ENCODE measurements at regions not wholly inside any gene's neighbourhood (a gene's known extent, or its start where the extent isn't known, plus 50 kb on each side); places are given as distances from the start of the nearest gene placed in this dataset.
"Not testable (repeated sequence)": the region's sequence is repeated elsewhere in the genome, so short reads cannot be mapped to it uniquely, and the experiment has no call there.

GRCh38 chrX:114077773-114078172 lies 506.1 kb upstream of the HTR2C start:
- DNase-seq = no peak

- DNase-seq = no peak
These were observed 508.7 kb upstream of the HTR2C start for GRCh38 chrX:114075073-114075673.

- DNase-seq = no peak
These were observed 510.0 kb upstream of the HTR2C start for GRCh38 chrX:114073926-114074325.

GRCh38 chrX:114071412-114071811 lies 512.5 kb upstream of the HTR2C start:
- DNase-seq = peak; percentile 3

- no peak for DNase-seq
These were observed 518.2 kb upstream of the HTR2C start for GRCh38 chrX:114065577-114066223.

GRCh38 chrX:114061226-114061625 lies 522.7 kb upstream of the HTR2C start:
- no peak for DNase-seq

GRCh38 chrX:114058988-114059418 lies 524.9 kb upstream of the HTR2C start:
- no peak for DNase-seq

- DNase-seq = not testable (repeated sequence)
These were observed 526.5 kb upstream of the HTR2C start for GRCh38 chrX:114057422-114057821.

- DNase-seq = no peak
These were observed 532.1 kb upstream of the HTR2C start for GRCh38 chrX:114051667-114052315.

GRCh38 chrX:114050075-114050796 lies 533.6 kb upstream of the HTR2C start:
- DNase-seq = no peak

GRCh38 chrX:114049063-114049462 lies 534.8 kb upstream of the HTR2C start:
- no peak for DNase-seq

GRCh38 chrX:114047558-114047957 lies 536.3 kb upstream of the HTR2C start:
- DNase-seq = no peak

GRCh38 chrX:114046695-114047279 lies 537.1 kb upstream of the HTR2C start:
- no peak for DNase-seq

- not testable (repeated sequence) for DNase-seq
These were observed 542.4 kb upstream of the HTR2C start for GRCh38 chrX:114041470-114041869.

- not testable (repeated sequence) for DNase-seq
These were observed 543.1 kb upstream of the HTR2C start for GRCh38 chrX:114040661-114041269.

- DNase-seq = not testable (repeated sequence)
These were observed 543.8 kb upstream of the HTR2C start for GRCh38 chrX:114040111-114040510.

- no peak for DNase-seq
These were observed 545.5 kb upstream of the HTR2C start for GRCh38 chrX:114038358-114038757.

- no peak for DNase-seq
These were observed 546.4 kb upstream of the HTR2C start for GRCh38 chrX:114037515-114037914.

- DNase-seq = no peak
These were observed 554.8 kb upstream of the HTR2C start for GRCh38 chrX:114028907-114029662.

- no peak for DNase-seq
These were observed 566.8 kb upstream of the HTR2C start for GRCh38 chrX:114017086-114017485.

GRCh38 chrX:114015966-114016365 lies 567.9 kb upstream of the HTR2C start:
- no peak for DNase-seq

GRCh38 chrX:114006664-114007063 lies 577.2 kb upstream of the HTR2C start:
- DNase-seq = no peak
